K562 (cell line): ENCODE measurements at regions not wholly inside any gene's neighbourhood (a gene's known extent, or its start where the extent isn't known, plus 50 kb on each side); places are given as distances from the start of the nearest gene placed in this dataset.

Experiments
- ATAC-seq: fragments of 200-7000 bp; cut with Tn5 transposase; 3 replicates; pipeline ENCODE4 v1.9.1; 2020; ENCODE audit warnings: moderate library complexity
- BruUV-seq: library from RNA; stranded (reverse); fragments of 400-500 nt; replicated peaks from 2 replicates; lab custom pipeline; 2021; lab: Mats Ljungman, UMichigan
- CTCF ChIA-PET: fragments of 300-600 bp; formaldehyde crosslinking; extraction: SDS; loops from one replicate; lab custom pipeline; 2021; ENCODE audit warnings: low intra/inter-chr PET ratio; lab: Yijun Ruan, JAX
- POLR2A ChIA-PET: fragments of 300-600, 350-650 bp; sonication (Branson Sonifier 250); formaldehyde crosslinking; extraction: SDS; loops from one replicate; lab custom pipeline; 2021; ENCODE audit warnings: antibody characterized with exemption, inconsistent platforms; lab: Yijun Ruan, JAX
- DNase-seq, 4 experiments: peaks; one replicate each; pipeline versions ENCODE4 v3.0.0 to v3.0.0-alpha.2; 2011 to 2018; ENCODE audit warnings: low spot score in 3 of 4, mixed read lengths in 3 of 4; ENCODE audit errors: extremely low read depth in 1 of 4
- FAIRE-seq: peaks from 2 replicates; lab custom pipeline; 2011; peaks lifted over from hg19 to GRCh38; lab: Jason Lieb, UNC
- H2AFZ ChIP-seq: 2 replicates; pipeline ENCODE4 v1.6.0; 2011; ENCODE audit warnings: low read depth, low read length, control low read depth, inconsistent platforms
- H3K27ac ChIP-seq: fragments of 200-600 bp; 3 replicates; pipeline ENCODE4 v1.8.0; 2011; ENCODE audit warnings: low read depth, mild to moderate bottlenecking, control low read depth, inconsistent platforms, low read length, moderate library complexity, mixed read lengths; ENCODE audit errors: extremely low read depth
- H3K27me3 ChIP-seq, 2 experiments: fragments of 300-600 bp in 1 of 2; 2 replicates in 1 of 2; 3 replicates in 1 of 2; pipeline versions ENCODE4 v1.6.0 to v1.8.0; 2011; ENCODE audit warnings: inconsistent platforms in 2 of 2, low read length in 2 of 2, mild to moderate bottlenecking in 1 of 2, mixed read lengths in 1 of 2, moderate library complexity in 1 of 2; ENCODE audit not compliant: control insufficient read depth in 2 of 2, insufficient read depth in 2 of 2
- H3K36me3 ChIP-seq: fragments of 300-600 bp; 3 replicates; pipeline ENCODE4 v1.8.0; 2011; ENCODE audit warnings: mild to moderate bottlenecking, low read length, inconsistent platforms; ENCODE audit not compliant: control insufficient read depth, insufficient read depth
- H3K4me1 ChIP-seq, 2 experiments: fragments of 200-600 bp in 1 of 2; replicated peaks in 1 of 2; 2 replicates in 1 of 2; 3 replicates in 1 of 2; pipeline versions ENCODE4 v1.5.1 to v1.8.0; 2011; ENCODE audit warnings: inconsistent platforms in 2 of 2, low read length in 2 of 2, mild to moderate bottlenecking in 1 of 2, mixed read lengths in 1 of 2, moderate library complexity in 1 of 2; ENCODE audit not compliant: control insufficient read depth in 2 of 2, insufficient read depth in 2 of 2
- H3K4me2 ChIP-seq: 2 replicates; pipeline ENCODE4 v1.6.1; 2011; ENCODE audit warnings: low read length, control low read depth, inconsistent platforms, mixed read lengths; ENCODE audit not compliant: insufficient read depth
- H3K4me3 ChIP-seq: fragments of 200-600 bp; sonication (generic), shearing (Covaris generic); 2 replicates; pipeline ENCODE4 v1.5.1; 2016; ENCODE audit warnings: control low read depth, inconsistent platforms
- H3K79me2 ChIP-seq: fragments of 200-600 bp; 3 replicates; pipeline ENCODE4 v1.8.0; 2011; ENCODE audit warnings: low read length, inconsistent platforms; ENCODE audit not compliant: control insufficient read depth, insufficient read depth
- H3K9ac ChIP-seq, 2 experiments: 2 replicates each; pipeline versions ENCODE4 v1.6.0 to v1.6.1; 2011; ENCODE audit warnings: low read depth in 2 of 2, low read length in 2 of 2, control low read depth in 1 of 2, inconsistent platforms in 1 of 2, mild to moderate bottlenecking in 1 of 2, mixed read lengths in 1 of 2; ENCODE audit not compliant: insufficient read depth in 1 of 2
- H3K9me1 ChIP-seq: one replicate; pipeline ENCODE4 v1.6.0; 2011; ENCODE audit warnings: inconsistent platforms, mild to moderate bottlenecking, low read length, moderate library complexity; ENCODE audit not compliant: control insufficient read depth, insufficient read depth
- H3K9me3 ChIP-seq: replicated peaks from 2 replicates; pipeline ENCODE4 v1.5.1; 2011; ENCODE audit warnings: low read depth, low read length, inconsistent platforms; ENCODE audit not compliant: control insufficient read depth, insufficient read depth
- H4K20me1 ChIP-seq: replicated peaks from 2 replicates; pipeline ENCODE4 v1.6.1; 2011; ENCODE audit warnings: low read length, inconsistent platforms, mixed read lengths; ENCODE audit not compliant: control insufficient read depth, insufficient read depth
- ARID4B ChIP-seq: sonication (generic); formaldehyde crosslinking; IDR thresholded peaks from 2 replicates; pipeline ENCODE4 v1.8.0; 2022; ENCODE audit warnings: mild to moderate bottlenecking, missing genetic modification reagents
- CCAR2 ChIP-seq: fragments of 200-400 bp; formaldehyde crosslinking; IDR thresholded peaks from 2 replicates; pipeline ENCODE4 v1.6.1; 2017; ENCODE audit warnings: mild to moderate bottlenecking, low read depth, low read length
- IRF9 ChIP-seq: fragments of 450-650 bp; IDR thresholded peaks from 2 replicates; pipeline ENCODE4 v1.6.1; 2016; ENCODE audit warnings: missing biosample characterization, missing genetic modification characterization
- L3MBTL2 ChIP-seq: fragments of 450-650 bp; IDR thresholded peaks from 2 replicates; pipeline ENCODE4 v1.6.1; 2016; ENCODE audit warnings: mild to moderate bottlenecking, moderate library complexity
- MCM7 ChIP-seq, 2 experiments: fragments of 450-650 bp; IDR thresholded peaks; 2 replicates each; pipeline ENCODE4 v1.6.1; 2016 to 2018
- NFE2L1 ChIP-seq: fragments of 450-650 bp; IDR thresholded peaks from 2 replicates; pipeline ENCODE4 v1.6.1; 2016; ENCODE audit warnings: missing genetic modification characterization, low read depth, mild to moderate bottlenecking, missing compliant biosample characterization, moderate library complexity, borderline replicate concordance
- REST ChIP-seq, 2 experiments: fragments of 450-650 bp; formaldehyde crosslinking in 1 of 2; IDR thresholded peaks; 2 replicates each; pipeline versions ENCODE4 v1.4.0 to v1.6.1; 2014 to 2020; ENCODE audit warnings: mild to moderate bottlenecking in 2 of 2, borderline replicate concordance in 1 of 2, low read depth in 1 of 2
- TCFL5 ChIP-seq: fragments of 250-450 bp; sonication (Bioruptor Pico); conservative IDR thresholded peaks from 2 replicates; pipeline ENCODE4 v1.6.1; 2021; ENCODE audit warnings: mild to moderate bottlenecking, moderate library complexity, matching md5 sums
- whole genome bisulfite sequencing: fragments of 100-300 bp; shearing (Covaris generic); methylation state at CpG from one replicate; pipeline ENCODE4 v1.1.6; 2016; ENCODE audit warnings: low coverage, mixed read lengths; ENCODE audit not compliant: insufficient coverage; ENCODE audit errors: missing lambda C conversion rate; 5-methylcytosine and 5-hydroxymethylcytosine counted together
- in situ Hi-C: fragments of 300-500 bp; cut with MboI; formaldehyde crosslinking; loops from 4 replicates; pipeline ENCODE4 v1.15.0; 2018; ENCODE audit warnings: inconsistent platforms, mixed read lengths
- intact Hi-C: fragments of 100-400 bp; cut with micrococcal nuclease; formaldehyde crosslinking; loops from 2 replicates; pipeline ENCODE4 v1.14.2; 2022

- TF ChIP-seq IRF9 (no peak), MCM7 (IDR thresholded peaks at IDR 0.05) (no peak), NFE2L1 (tag) (no peak)
- TF ChIP-seq, all 486 proteins: peak for 0
Measured at GRCh38 chr6:155548576-155548975, 92.9 kb upstream of the NOX3 start (continued).

- Histone ChIP-seq H3K27ac (no peak overlapping the region), H3K36me3 (no peaks in the 10 kb centered on the region), H3K4me1 (no peaks in the 10 kb centered on the region), H3K9me3 (no peaks in the 10 kb centered on the region), H3K27me3 (no peaks in the 10 kb centered on the region), H2AFZ (no peak overlapping the region), H4K20me1 (no peaks in the 10 kb centered on the region), H3K4me2 (no peak overlapping the region), H3K9ac (no peak overlapping the region), H3K79me2 (no peaks in the 10 kb centered on the region), H3K9me1 (no peaks in the 10 kb centered on the region), H3K4me3 (no peak overlapping the region)
- no peak for FAIRE-seq
- intact Hi-C loops = no loop called here
- in situ Hi-C loops = no loop called here
- ChIA-PET CTCF (no interaction called here), POLR2A (no interaction called here)
- BruUV-seq = no TSS peak
- DNase-seq = no peak
- no peak for ATAC-seq
- 0% methylated on average over 2 of the region's 2 CpGs for WGBS
- TF ChIP-seq L3MBTL2 = no peak
- no peak for TF ChIP-seq ARID4B (CRISPR knock-in tag)
- TF ChIP-seq TCFL5 (CRISPR knock-in tag) = no peak
- TF ChIP-seq REST (IDR thresholded peaks at IDR 0.05; ENCODE audit: borderline replicate concordance) = no peak
- no peak for TF ChIP-seq REST (CRISPR knock-in tag; IDR thresholded peaks at IDR 0.05; ENCODE audit: low read depth)
- no peak for TF ChIP-seq CCAR2
Measured at GRCh38 chr6:155544677-155545076, 89.0 kb upstream of the NOX3 start.
